ENCODE measurements at regions not wholly inside any gene's neighbourhood (a gene's known extent, or its start where the extent isn't known, plus 50 kb on each side); places are given as distances from the start of the nearest gene placed in this dataset.

DNA sequence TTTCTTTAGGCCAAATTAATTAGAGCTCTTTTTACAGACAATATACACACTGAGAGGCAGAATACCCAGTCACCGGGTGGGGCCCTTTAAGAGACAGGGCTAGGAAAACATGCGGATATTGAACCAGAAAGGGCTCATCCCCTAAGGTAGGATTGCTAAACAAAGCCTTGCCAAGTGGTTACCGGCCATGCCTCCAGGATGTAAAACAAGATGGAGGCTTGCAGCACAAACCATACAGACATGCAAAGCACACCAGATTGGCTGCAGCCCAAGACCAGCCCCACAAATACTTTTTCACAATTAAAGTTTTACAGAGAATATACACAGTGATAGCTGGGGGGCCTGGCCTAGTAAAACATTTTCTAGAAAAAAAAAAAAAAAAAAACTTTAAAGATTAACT is 210.0 kb downstream of the KLHL4 start:
- no peak for DNase-seq (ENCODE audit: low read depth)

DNA sequence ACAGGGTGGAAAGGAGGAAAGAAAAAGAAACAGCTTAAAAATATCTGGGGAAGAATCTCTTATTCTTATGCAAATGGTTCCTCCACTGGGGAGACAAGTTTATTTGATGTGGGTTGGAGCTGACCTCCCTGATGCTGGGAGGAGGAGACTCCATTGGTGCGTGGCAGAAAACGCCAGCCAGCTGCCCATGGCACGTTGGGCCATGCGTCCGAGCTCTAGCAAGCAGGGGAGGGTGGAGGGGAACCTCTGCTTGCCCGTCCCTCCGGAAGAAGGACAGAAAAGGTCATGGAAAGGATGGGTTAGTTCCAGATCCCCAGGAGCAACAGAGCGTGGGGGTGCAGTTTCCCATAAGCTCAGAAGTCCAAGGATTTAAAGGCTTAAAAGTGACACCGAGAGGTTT is 210.4 kb downstream of the KLHL4 start:
- DNase-seq (ENCODE audit: low read depth), result no peak

GRCh38 chrX:87728459-87728858 is 210.9 kb downstream of the KLHL4 start:
- DNase-seq (ENCODE audit: low read depth), result no peak

GRCh38 chrX:87732133-87732532 is 214.5 kb downstream of the KLHL4 start:
- no peak for DNase-seq (ENCODE audit: low read depth)

DNA sequence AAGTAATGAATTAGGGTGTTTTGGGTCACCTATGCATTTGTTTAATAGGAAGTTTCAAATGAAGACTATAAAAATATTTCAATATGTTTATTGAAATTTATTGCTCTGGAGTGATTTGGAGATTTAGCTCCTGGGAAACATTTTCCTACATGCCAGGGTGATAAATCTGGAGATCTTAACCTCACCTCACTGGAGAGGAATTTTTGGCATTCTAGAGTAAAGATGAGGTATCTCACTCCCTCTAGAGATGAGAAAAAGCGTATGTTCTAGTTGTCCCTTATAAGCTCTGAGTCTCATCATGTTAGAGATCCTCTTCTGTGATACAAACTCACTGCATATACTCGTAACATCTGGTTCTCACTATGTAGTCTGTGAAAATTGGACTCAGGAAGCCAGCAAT is 219.0 kb downstream of the KLHL4 start:
- no peak for DNase-seq (ENCODE audit: low read depth)

GRCh38 chrX:87744391-87744790 is 226.8 kb downstream of the KLHL4 start:
- DNase-seq (ENCODE audit: low read depth), result no peak

- no peak for DNase-seq (ENCODE audit: low read depth)
Measured at GRCh38 chrX:87755493-87755892, 237.9 kb downstream of the KLHL4 start.

DNA sequence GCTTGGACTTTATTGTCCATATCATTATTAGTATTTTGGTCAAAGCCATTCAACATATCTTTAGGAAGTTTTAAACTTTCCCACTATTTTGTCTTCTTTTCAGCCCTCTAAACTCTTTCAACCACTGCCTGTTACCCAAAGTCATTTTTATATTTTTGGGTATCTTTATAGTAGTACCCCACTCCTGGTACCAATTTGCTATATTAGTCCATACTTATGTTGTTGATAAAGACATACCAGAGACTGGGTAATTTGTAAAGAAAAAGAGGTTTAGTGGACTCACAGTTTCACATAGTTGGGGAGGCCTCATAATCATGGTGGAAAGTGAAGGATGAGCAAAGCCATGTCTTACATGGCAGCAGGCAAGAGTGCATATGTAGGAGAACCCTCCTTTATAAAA is 271.4 kb downstream of the KLHL4 start:
- DNase-seq (ENCODE audit: low read depth), result no peak

DNA sequence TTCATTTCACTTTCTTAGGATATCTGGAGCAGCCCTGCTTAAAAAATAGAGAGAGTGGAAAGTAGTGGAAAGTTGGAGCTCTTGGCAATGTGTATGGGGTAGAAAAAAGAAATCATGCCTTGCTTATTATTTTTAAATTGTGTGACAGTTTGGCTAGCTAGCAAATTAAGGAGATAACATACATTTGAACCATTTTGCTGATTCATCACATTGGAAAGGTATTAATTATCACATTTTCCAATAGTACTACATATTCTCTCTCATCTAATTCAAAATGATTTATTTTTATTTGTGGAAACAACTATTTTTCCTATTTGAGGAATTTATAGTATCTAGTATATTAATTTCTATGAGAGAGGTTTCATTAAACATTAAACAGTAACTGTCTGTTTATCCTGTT is 280.4 kb downstream of the KLHL4 start:
- DNase-seq (ENCODE audit: low read depth), result no peak

DNA sequence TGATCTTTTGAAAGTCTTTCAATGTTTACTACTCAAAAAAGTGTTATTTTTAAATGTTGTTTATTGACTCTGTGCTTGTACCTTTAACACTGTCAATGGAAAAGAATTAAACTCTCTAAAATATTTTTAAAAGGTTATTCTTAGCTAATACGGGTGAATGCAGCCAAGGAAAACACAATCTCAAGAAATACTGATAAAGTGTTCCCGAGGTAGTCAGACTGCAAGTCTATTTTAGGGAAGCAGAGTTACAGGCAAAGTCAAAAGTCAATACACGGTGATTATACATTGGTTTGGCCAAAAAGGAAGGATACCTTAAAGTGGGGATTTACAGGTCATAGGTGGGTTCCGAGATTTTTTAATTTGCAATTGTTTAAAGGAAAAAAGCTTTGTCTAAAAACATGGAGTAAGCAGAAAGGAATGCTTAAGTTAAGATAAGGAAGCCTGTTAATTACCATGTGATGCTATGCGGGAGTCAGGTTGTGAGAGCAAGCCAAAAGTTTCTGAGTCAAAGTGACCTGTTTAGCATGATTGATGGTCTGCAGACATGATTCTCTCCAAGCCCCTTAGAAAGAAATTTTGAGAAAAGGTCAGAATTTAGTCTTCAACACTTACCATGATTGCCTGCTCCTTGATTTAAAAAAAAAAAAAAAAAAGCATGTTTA is 288.4 kb downstream of the KLHL4 start:
- DNase-seq (ENCODE audit: low read depth), result no peak

DNA sequence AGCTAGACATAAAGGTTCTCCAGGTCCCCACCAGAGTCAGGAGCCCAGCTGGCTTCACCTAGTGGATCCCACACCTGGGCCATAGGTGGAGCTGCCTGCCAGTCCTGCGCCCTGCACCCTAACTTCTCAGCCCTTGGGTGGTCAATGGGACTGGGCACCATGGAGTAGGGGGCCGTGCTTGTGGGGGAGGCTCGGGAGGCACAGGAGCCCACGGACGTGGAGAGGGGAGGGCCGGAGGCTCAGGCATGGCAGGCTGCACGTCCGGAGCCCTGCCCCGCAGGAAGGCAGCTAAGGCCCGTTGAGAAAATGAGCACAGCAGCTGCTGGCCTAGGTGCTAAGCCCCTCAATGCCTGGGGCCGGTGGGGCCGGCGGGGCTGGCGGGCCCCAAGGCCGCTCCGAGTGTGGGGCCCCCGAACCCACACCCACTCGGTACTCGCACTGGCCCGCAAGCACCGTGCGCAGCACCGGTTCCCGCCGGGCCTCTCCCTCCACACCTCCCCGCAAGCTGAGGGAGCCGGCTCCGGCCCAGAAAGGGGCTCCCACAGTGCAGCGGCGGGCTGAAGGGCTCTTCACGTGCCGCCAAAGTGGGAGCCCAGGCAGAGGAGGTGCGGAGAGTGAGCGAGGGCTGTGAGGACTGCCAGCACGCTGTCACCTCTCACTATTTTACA is 291.1 kb downstream of the KLHL4 start:
- DNase-seq (ENCODE audit: low read depth), result no peak

DNA sequence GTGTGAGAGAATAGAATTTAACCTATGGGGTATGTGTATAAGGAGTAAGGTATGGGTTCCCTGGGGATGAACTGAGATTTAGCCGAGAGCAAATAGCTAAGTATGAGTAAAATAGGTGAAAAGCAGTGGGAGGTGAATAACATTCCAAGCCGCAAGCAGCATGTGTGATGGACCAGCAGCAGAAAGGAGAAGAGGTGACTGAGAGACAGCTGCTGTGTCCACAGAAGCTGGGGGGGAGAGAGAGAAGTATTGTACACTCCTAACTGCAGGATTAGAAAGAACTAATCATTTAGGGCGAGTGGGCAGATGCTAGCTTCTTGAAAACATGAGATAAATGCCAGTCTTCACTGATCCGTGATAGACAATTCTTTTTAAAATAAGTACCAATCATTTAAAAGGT is 296.0 kb downstream of the KLHL4 start:
- no peak for DNase-seq (ENCODE audit: low read depth)

- no peak for DNase-seq (ENCODE audit: low read depth)
Measured at GRCh38 chrX:87846956-87847355, 329.4 kb downstream of the KLHL4 start.

GRCh38 chrX:87873347-87873941 is 355.8 kb downstream of the KLHL4 start:
- DNase-seq (ENCODE audit: low read depth), result no peak

GRCh38 chrX:87874043-87874442 is 356.4 kb downstream of the KLHL4 start:
- DNase-seq (ENCODE audit: low read depth), result no peak

DNA sequence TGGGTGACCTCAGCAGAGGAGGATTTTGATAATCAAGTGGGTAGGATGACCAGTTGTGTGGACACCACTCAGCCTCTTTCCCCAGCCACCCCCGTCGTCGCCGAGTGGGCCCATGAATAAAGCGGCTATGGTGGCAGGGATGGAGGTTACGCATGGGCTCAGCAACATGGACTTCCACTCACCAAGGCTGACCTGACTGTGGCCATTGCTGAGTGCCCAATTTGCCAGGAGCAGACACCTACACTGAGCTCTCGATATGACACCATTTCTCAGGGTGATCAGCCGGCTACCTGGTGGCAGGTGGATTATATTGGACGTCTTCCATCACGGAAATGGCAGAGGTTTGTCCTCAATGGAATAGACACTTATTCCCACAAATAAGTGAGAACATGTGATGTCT is 361.3 kb downstream of the KLHL4 start:
- DNase-seq (ENCODE audit: low read depth), result no peak

DNA sequence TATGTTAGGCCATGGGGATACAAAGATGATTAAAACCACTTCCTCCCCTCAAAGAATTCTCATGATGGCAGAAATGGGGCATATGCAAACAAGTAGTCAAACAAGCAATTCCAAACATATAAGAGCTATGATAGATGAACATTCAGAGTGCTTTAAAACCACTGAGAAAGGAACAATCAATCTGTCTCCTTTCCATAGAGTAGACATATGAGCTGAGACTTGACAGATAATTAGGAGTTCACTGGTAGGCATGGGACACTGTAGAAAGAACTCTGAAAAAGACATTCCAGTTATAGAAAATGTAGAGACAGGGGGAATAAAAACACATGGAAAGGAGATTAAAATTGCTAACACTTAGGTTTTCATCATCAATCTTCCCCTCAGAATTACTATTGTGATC is 372.8 kb downstream of the KLHL4 start:
- DNase-seq (ENCODE audit: low read depth), result no peak

DNA sequence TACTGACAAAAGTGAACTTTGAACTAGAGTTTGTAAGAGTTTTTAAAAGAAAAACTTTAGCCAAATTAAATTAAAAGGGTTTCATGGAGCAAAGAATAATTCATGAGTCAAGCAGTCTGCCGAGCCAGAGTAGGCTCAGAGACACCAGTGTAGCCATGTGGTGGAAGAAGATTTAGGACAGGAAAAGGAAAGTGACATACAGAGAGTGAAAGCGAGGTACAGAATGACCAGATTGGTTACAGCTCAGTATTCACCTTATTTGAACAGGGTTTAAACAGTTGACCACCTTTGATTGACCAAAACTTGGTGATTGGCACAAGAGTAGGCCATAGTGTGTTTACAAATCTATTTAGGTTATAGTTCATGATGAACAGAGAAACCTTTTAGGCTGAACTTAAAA is 377.8 kb downstream of the KLHL4 start:
- DNase-seq (ENCODE audit: low read depth), result no peak

DNA sequence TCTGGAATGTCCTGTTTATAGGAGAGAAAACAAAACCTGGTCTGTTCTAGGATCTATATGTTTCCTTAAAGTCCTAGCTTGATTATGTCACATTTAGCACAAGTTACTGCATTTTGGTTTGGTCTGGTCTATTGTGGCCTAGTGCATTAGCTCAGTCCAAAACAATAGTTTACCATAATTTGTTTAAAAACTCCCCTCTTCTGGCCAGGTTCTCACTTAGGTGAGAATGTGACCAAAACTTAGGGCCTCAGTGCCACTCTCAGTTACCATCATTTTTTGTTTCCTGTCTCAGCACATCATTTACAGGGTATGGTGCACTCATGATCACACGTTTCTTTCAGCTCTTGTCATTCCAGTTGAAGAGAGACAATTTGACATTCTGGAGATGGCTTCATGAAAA is 378.5 kb downstream of the KLHL4 start:
- no peak for DNase-seq (ENCODE audit: low read depth)

DNA sequence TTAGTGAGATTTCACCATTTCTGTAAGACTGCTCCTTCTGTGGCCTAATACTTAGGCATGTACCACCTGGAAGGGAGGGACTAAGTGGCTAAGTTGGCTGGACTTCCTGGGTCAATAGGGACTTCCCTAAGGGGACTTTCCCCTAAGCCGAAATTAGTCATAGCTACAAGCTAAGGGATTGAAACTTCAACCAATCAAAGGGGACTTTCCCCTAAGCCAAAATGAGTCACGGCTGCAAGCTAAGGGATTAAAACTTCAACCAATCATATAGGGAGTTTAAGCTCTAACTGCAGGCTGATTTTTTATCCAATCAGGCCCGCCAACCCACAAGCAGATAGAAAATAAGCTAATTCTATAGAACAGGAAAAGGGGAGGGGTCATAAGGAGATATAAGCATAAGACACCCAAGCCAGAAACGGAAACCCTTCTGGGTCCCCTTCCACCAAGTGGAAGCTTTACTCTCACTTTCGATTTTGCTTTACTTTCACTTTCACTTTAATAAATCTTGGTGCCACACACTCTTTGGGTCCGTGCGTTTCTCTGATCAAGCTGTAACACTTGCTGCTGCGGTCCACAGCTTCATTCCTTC is 382.8 kb downstream of the KLHL4 start:
- peak; percentile 3 for DNase-seq (ENCODE audit: low read depth)

DNA sequence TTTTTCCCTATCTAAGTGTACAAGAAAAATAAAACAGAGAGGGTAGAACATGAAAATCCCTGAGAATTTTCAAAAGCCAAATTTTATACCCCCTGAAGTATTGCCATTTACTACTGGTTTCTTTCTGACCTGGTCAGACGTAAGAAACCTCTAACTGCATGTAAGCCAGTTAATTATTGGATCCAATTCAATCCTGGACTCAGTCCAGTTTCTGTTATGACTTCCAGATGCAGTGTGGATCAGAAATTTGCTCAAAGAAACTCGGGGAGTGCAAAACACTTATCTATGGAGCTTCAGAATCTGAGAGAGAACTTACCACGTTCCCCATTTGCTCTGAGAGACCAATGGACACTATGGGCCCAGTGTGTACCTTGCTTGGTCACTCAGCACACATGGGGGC is 383.5 kb downstream of the KLHL4 start:
- no peak for DNase-seq (ENCODE audit: low read depth)

GRCh38 chrX:87914726-87915125 is 397.1 kb downstream of the KLHL4 start:
- DNase-seq (ENCODE audit: low read depth), result no peak

DNA sequence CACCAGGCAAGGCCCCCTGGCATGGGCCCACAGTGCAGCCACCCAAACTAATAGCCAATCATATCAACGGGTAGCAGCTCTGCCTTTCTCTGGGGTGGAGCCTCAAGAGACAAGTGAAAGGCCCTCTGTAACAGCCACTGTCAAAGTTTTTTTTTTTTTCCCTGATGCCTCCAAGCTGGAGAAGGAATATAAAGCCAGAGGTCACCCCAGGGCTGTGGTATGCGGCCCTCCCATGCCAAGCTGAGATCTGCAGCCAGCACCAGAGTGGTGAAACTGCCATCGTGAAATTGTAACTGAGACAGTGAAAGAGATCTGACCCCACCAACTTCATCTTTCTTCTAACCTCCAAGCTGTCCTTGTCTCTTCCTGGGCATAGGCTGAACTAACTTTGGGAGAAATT is 407.0 kb downstream of the KLHL4 start:
- DNase-seq (ENCODE audit: low read depth), result no peak

Data from stimulated activated CD8-positive, alpha-beta memory T cell treated with anti-CD3 and anti-CD28 coated beads, Interleukin-4, amount 100 ng/mL, for 24 hours (primary cell).